Stimulated activated CD8-positive, alpha-beta memory T cell treated with anti-CD3 and anti-CD28 coated beads, Interleukin-15, amount 100 ng/mL, for 1 hour (primary cell): ENCODE measurements at regions not wholly inside any gene's neighbourhood (a gene's known extent, or its start where the extent isn't known, plus 50 kb on each side); places are given as distances from the start of the nearest gene placed in this dataset.

Experiments used
- DNase-seq: peaks from one replicate; pipeline ENCODE4 v3.0.0-alpha.2; 2020; ENCODE audit warnings: low read depth

GRCh38 chr2:18781541-18782280 lies 192.3 kb upstream of the NT5C1B start:
- DNase-seq: no peak

GRCh38 chr2:18777250-18777812 lies 188.0 kb upstream of the NT5C1B start:
- DNase-seq: no peak

GRCh38 chr2:18771212-18771611 lies 181.8 kb upstream of the NT5C1B start:
- DNase-seq: no peak

- no peak for DNase-seq
Observed at GRCh38 chr2:18763338-18763737, 174.0 kb upstream of the NT5C1B start.

GRCh38 chr2:18762667-18763066 lies 173.3 kb upstream of the NT5C1B start:
- no peak for DNase-seq

GRCh38 chr2:18754286-18754685 lies 164.9 kb upstream of the NT5C1B start:
- DNase-seq: no peak

GRCh38 chr2:18753722-18754121 lies 164.4 kb upstream of the NT5C1B start:
- no peak for DNase-seq

GRCh38 chr2:18752667-18753422 lies 163.5 kb upstream of the NT5C1B start:
- no peak for DNase-seq

- DNase-seq: no peak
Observed at GRCh38 chr2:18752022-18752493, 162.7 kb upstream of the NT5C1B start.

- no peak for DNase-seq
Observed at GRCh38 chr2:18750672-18751554, 161.5 kb upstream of the NT5C1B start.

- DNase-seq: peak; percentile 2
Observed at GRCh38 chr2:18749912-18750526, 160.7 kb upstream of the NT5C1B start.

GRCh38 chr2:18745431-18746272 lies 156.3 kb upstream of the NT5C1B start:
- no peak for DNase-seq

- DNase-seq: no peak
Observed at GRCh38 chr2:18741895-18742732, 152.7 kb upstream of the NT5C1B start.

- DNase-seq: no peak
Observed at GRCh38 chr2:18741191-18741590, 151.8 kb upstream of the NT5C1B start.

- no peak for DNase-seq
Observed at GRCh38 chr2:18740474-18740881, 151.1 kb upstream of the NT5C1B start.

- DNase-seq: no peak
Observed at GRCh38 chr2:18731666-18732065, 142.3 kb upstream of the NT5C1B start.

- DNase-seq: no peak
Observed at GRCh38 chr2:18724371-18725145, 135.2 kb upstream of the NT5C1B start.

GRCh38 chr2:18723219-18723618 lies 133.8 kb upstream of the NT5C1B start:
- DNase-seq: no peak

GRCh38 chr2:18722101-18722500 lies 132.7 kb upstream of the NT5C1B start:
- DNase-seq: no peak
